GM19452 (cell line): ENCODE measurements at regions not wholly inside any gene's neighbourhood (a gene's known extent, or its start where the extent isn't known, plus 50 kb on each side); places are given as distances from the start of the nearest gene placed in this dataset.
"Not testable (repeated sequence)": the region's sequence is repeated elsewhere in the genome, so short reads cannot be mapped to it uniquely, and the experiment has no call there.

Experiments used
- ATAC-seq: cut with Tn5 transposase; IDR thresholded peaks from one replicate; pipeline ENCODE4 v1.9.1; 2021; ENCODE audit not compliant: unreplicated experiment

GRCh38 chr12:25424211-25424731 is 128.8 kb downstream of the LMNTD1 start:
- no peak for ATAC-seq

- ATAC-seq, result no peak
Measured at GRCh38 chr12:25423355-25424050, 129.6 kb downstream of the LMNTD1 start.

GRCh38 chr12:25422241-25422640 is 130.8 kb downstream of the LMNTD1 start:
- ATAC-seq, result no peak

- no peak for ATAC-seq
Measured at GRCh38 chr12:25421651-25422167, 131.4 kb downstream of the LMNTD1 start.

- no peak for ATAC-seq
Measured at GRCh38 chr12:25420116-25420515, 133.0 kb downstream of the LMNTD1 start.

- ATAC-seq, result no peak
Measured at GRCh38 chr12:25419595-25419994, 133.5 kb downstream of the LMNTD1 start.

GRCh38 chr12:25417071-25417470 is 136.0 kb downstream of the LMNTD1 start:
- ATAC-seq, result no peak

GRCh38 chr12:25416516-25416915 is 136.6 kb downstream of the LMNTD1 start:
- ATAC-seq, result no peak

GRCh38 chr12:25415004-25415403 is 138.1 kb downstream of the LMNTD1 start:
- no peak for ATAC-seq

GRCh38 chr12:25412735-25413134 is 140.3 kb downstream of the LMNTD1 start:
- no peak for ATAC-seq

GRCh38 chr12:25404955-25405354 is 148.1 kb downstream of the LMNTD1 start:
- ATAC-seq, result no peak

GRCh38 chr12:25401547-25402345 is 151.0 kb upstream of the KRAS start:
- ATAC-seq, result no peak

GRCh38 chr12:25397001-25397400 is 146.3 kb upstream of the KRAS start:
- no peak for ATAC-seq

- ATAC-seq, result no peak
Measured at GRCh38 chr12:25395227-25395626, 144.5 kb upstream of the KRAS start.

- ATAC-seq, result not testable (repeated sequence)
Measured at GRCh38 chr12:25394775-25395174, 144.0 kb upstream of the KRAS start.

- no peak for ATAC-seq
Measured at GRCh38 chr12:25394025-25394424, 143.3 kb upstream of the KRAS start.

- not testable (repeated sequence) for ATAC-seq
Measured at GRCh38 chr12:25391346-25391745, 140.6 kb upstream of the KRAS start.

- no peak for ATAC-seq
Measured at GRCh38 chr12:25388183-25388582, 137.5 kb upstream of the KRAS start.

- no peak for ATAC-seq
Measured at GRCh38 chr12:25387732-25388050, 137.0 kb upstream of the KRAS start.

GRCh38 chr12:25386831-25387731 is 136.4 kb upstream of the KRAS start:
- no peak for ATAC-seq

- ATAC-seq, result no peak
Measured at GRCh38 chr12:25384893-25385248, 134.1 kb upstream of the KRAS start.
